NCI-H748 (cell line): ENCODE measurements at regions not wholly inside any gene's neighbourhood (a gene's known extent, or its start where the extent isn't known, plus 50 kb on each side); places are given as distances from the start of the nearest gene placed in this dataset.
"Not testable (repeated sequence)": the region's sequence is repeated elsewhere in the genome, so short reads cannot be mapped to it uniquely, and the experiment has no call there.

Experiments
- DNase-seq: peaks from one replicate; lab custom pipeline; 2025; ENCODE audit not compliant: unreplicated experiment; lab: John Stamatoyannopoulos, UW

GRCh38 chr5:18496041-18496440, 861.8 kb downstream of the TAF11L14 start:
- no peak for DNase-seq

GRCh38 chr5:18497089-18497488, 862.8 kb downstream of the TAF11L14 start:
- DNase-seq: no peak

- no peak for DNase-seq
Measured at GRCh38 chr5:18503797-18504328, 869.6 kb downstream of the TAF11L14 start.

- no peak for DNase-seq
Measured at GRCh38 chr5:18507114-18507513, 872.9 kb downstream of the TAF11L14 start.

- DNase-seq: no peak
Measured at GRCh38 chr5:18517641-18518380, 883.6 kb downstream of the TAF11L14 start.

GRCh38 chr5:18523380-18523779, 889.1 kb downstream of the TAF11L14 start:
- DNase-seq: no peak

- no peak for DNase-seq
Measured at GRCh38 chr5:18526792-18527405, 892.6 kb downstream of the TAF11L14 start.

GRCh38 chr5:18533137-18533536, 898.9 kb downstream of the TAF11L14 start:
- DNase-seq: no peak

GRCh38 chr5:18534119-18534518, 899.9 kb downstream of the TAF11L14 start:
- no peak for DNase-seq

GRCh38 chr5:18535753-18536152, 901.5 kb downstream of the TAF11L14 start:
- not testable (repeated sequence) for DNase-seq

- DNase-seq: no peak
Measured at GRCh38 chr5:18544421-18544820, 910.2 kb downstream of the TAF11L14 start.

- no peak for DNase-seq
Measured at GRCh38 chr5:18546591-18546990, 912.3 kb downstream of the TAF11L14 start.

GRCh38 chr5:18551716-18552115, 917.5 kb downstream of the TAF11L14 start:
- DNase-seq: no peak

GRCh38 chr5:18553269-18553668, 919.0 kb downstream of the TAF11L14 start:
- no peak for DNase-seq

- no peak for DNase-seq
Measured at GRCh38 chr5:18560602-18561001, 926.3 kb downstream of the TAF11L14 start.

- DNase-seq: no peak
Measured at GRCh38 chr5:18563853-18564252, 929.6 kb downstream of the TAF11L14 start.

GRCh38 chr5:18566671-18567070, 932.4 kb downstream of the TAF11L14 start:
- DNase-seq: no peak

GRCh38 chr5:18576586-18576985, 942.3 kb downstream of the TAF11L14 start:
- no peak for DNase-seq

GRCh38 chr5:18601185-18601584, 966.9 kb downstream of the TAF11L14 start:
- DNase-seq: no peak

- DNase-seq: no peak
Measured at GRCh38 chr5:18602402-18602801, 968.1 kb downstream of the TAF11L14 start.

GRCh38 chr5:18605186-18605585, 970.9 kb downstream of the TAF11L14 start:
- DNase-seq: no peak

GRCh38 chr5:18607570-18607969, 973.3 kb downstream of the TAF11L14 start:
- DNase-seq: peak; percentile 62
